ENCODE measurements at regions not wholly inside any gene's neighbourhood (a gene's known extent, or its start where the extent isn't known, plus 50 kb on each side); places are given as distances from the start of the nearest gene placed in this dataset.

- DNase-seq = no peak
Observed at GRCh38 chr12:107411792-107412535, 273.6 kb upstream of the PWP1 start.

GRCh38 chr12:107415071-107415470 lies 270.5 kb upstream of the PWP1 start:
- no peak for DNase-seq

- DNase-seq = no peak
Observed at GRCh38 chr12:107415834-107416233, 269.8 kb upstream of the PWP1 start.

GRCh38 chr12:107417004-107417403 lies 268.6 kb upstream of the PWP1 start:
- no peak for DNase-seq

GRCh38 chr12:107418981-107419380 lies 266.6 kb upstream of the PWP1 start:
- DNase-seq = no peak

GRCh38 chr12:107423531-107423930 lies 262.1 kb upstream of the PWP1 start:
- DNase-seq = no peak

GRCh38 chr12:107429006-107429705 lies 256.4 kb upstream of the PWP1 start:
- DNase-seq = no peak

- no peak for DNase-seq
Observed at GRCh38 chr12:107431942-107432341, 253.7 kb upstream of the PWP1 start.

- no peak for DNase-seq
Observed at GRCh38 chr12:107435072-107435471, 250.5 kb upstream of the PWP1 start.

GRCh38 chr12:107435520-107435919 lies 250.1 kb upstream of the PWP1 start:
- no peak for DNase-seq

- no peak for DNase-seq
Observed at GRCh38 chr12:107436376-107436775, 249.2 kb upstream of the PWP1 start.

GRCh38 chr12:107436836-107437235 lies 248.8 kb upstream of the PWP1 start:
- DNase-seq = no peak

GRCh38 chr12:107437954-107438353 lies 247.6 kb upstream of the PWP1 start:
- DNase-seq = no peak

GRCh38 chr12:107439026-107439738 lies 246.4 kb upstream of the PWP1 start:
- DNase-seq = no peak

GRCh38 chr12:107440606-107441005 lies 245.0 kb upstream of the PWP1 start:
- DNase-seq = no peak

- DNase-seq = no peak
Observed at GRCh38 chr12:107441665-107442300, 243.8 kb upstream of the PWP1 start.

- DNase-seq = no peak
Observed at GRCh38 chr12:107442326-107442987, 243.1 kb upstream of the PWP1 start.

- no peak for DNase-seq
Observed at GRCh38 chr12:107443320-107444090, 242.1 kb upstream of the PWP1 start.

GRCh38 chr12:107444771-107445170 lies 240.8 kb upstream of the PWP1 start:
- no peak for DNase-seq

GRCh38 chr12:107446476-107446875 lies 239.1 kb upstream of the PWP1 start:
- no peak for DNase-seq

- DNase-seq = no peak
Observed at GRCh38 chr12:107447336-107447735, 238.3 kb upstream of the PWP1 start.

- DNase-seq = no peak
Observed at GRCh38 chr12:107448198-107448597, 237.4 kb upstream of the PWP1 start.
